Neural progenitor cell (in vitro differentiated cells): ENCODE measurements at regions not wholly inside any gene's neighbourhood (a gene's known extent, or its start where the extent isn't known, plus 50 kb on each side); places are given as distances from the start of the nearest gene placed in this dataset.
"Not testable (repeated sequence)": the region's sequence is repeated elsewhere in the genome, so short reads cannot be mapped to it uniquely, and the experiment has no call there.

Experiments
- EZH2 ChIP-seq: fragments of 200-600 bp; sonication (generic); IDR thresholded peaks from 2 replicates; pipeline ENCODE4 v1.6.1; 2017; ENCODE audit warnings: antibody characterized with exemption, mild to moderate bottlenecking, moderate library complexity
- EZH2phosphoT487 ChIP-seq: fragments of 200-600 bp; sonication (generic); IDR thresholded peaks from 2 replicates; pipeline ENCODE4 v1.6.1; 2017; ENCODE audit warnings: antibody characterized with exemption
- TF ChIP-seq, protein P1 (sequence below): fragments of 200-600 bp; sonication (generic); IDR thresholded peaks from 2 replicates; pipeline ENCODE4 v1.5.1; 2017; ENCODE audit warnings: antibody characterized with exemption, mild to moderate bottlenecking

DNA sequence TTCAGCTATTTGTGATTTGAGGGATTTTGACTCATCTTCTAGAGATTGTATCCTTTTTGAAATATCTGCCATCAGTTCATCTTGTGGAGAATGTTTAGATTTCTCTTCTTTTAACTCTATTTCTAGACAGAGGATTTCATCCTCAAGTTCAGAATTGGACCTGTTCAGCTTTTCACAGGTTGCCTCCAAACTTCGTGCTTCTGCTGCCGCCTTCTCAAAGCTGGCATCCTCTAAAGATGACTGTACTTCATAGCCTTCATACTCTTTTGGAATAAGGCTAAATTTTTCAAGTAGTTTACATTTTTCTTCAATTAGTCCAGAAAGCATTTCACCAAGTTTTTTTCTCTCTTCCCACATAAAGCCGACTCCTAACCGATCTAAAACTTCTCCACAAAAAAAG lies 531.9 kb downstream of the STK39 start:
- TF ChIP-seq, protein P1, sequence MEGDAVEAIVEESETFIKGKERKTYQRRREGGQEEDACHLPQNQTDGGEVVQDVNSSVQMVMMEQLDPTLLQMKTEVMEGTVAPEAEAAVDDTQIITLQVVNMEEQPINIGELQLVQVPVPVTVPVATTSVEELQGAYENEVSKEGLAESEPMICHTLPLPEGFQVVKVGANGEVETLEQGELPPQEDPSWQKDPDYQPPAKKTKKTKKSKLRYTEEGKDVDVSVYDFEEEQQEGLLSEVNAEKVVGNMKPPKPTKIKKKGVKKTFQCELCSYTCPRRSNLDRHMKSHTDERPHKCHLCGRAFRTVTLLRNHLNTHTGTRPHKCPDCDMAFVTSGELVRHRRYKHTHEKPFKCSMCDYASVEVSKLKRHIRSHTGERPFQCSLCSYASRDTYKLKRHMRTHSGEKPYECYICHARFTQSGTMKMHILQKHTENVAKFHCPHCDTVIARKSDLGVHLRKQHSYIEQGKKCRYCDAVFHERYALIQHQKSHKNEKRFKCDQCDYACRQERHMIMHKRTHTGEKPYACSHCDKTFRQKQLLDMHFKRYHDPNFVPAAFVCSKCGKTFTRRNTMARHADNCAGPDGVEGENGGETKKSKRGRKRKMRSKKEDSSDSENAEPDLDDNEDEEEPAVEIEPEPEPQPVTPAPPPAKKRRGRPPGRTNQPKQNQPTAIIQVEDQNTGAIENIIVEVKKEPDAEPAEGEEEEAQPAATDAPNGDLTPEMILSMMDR: not testable (repeated sequence)
- TF ChIP-seq EZH2phosphoT487, EZH2: not testable (repeated sequence)
